ENCODE measurements at regions not wholly inside any gene's neighbourhood (a gene's known extent, or its start where the extent isn't known, plus 50 kb on each side); places are given as distances from the start of the nearest gene placed in this dataset.

DNA sequence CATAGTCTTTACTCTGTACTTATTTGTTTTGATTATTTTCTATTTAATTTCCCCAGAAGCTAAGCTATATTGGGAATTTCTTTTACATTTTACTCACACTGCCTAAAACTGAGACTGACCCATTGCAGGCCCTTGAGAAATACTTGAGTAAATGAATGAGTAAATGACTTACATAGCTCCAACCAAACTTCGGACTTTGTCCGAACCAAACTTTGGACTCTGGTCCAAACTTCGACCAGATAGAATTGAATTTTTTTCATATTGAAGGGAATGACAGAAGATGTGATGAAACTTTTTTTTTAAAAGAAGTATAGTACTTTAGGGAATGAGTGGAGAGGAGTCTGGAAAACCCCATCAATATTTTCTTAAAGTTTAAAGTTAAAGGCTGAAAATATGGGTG lies 75.6 kb upstream of the MYRIP start:
- TF ChIP-seq CTCF (IDR thresholded peaks at IDR 0.05) (no peak), POLR2A (IDR thresholded peaks at IDR 0.05) (no peak)

Data from Peyer's patch (tissue), 4 donors.